ENCODE measurements at regions not wholly inside any gene's neighbourhood (a gene's known extent, or its start where the extent isn't known, plus 50 kb on each side); places are given as distances from the start of the nearest gene placed in this dataset.

DNA sequence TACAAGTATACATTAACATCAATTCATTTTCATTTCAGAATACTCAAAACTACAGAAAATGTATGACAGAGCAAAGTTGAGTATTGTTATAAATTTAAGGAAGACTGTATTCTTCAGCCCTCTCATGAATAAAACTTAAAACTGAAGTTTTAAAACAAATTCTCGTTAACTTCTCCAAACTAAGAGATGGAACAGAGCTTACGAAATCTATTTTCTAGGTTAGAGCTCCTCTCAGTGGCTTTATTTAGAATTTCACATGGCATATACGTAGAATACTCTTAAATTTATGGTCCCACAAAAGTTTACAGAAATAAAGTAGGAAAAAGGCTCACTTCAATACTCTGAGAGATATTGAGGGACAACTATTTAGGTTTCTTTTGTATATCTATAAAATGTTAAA lies 612.1 kb downstream of the KCNJ3 start:
- no peak for DNase-seq
- Histone ChIP-seq H3K9me3 (replicated peaks) (no peaks in the 10 kb centered on the region), H3K36me3 (no peaks in the 10 kb centered on the region), H3K27ac (replicated peaks) (no peak overlapping the region), H3K4me1 (no peaks in the 10 kb centered on the region), H3K27me3 (ENCODE audit: low read depth) (no peaks in the 10 kb centered on the region), H3K4me3 (no peak overlapping the region)
- TF ChIP-seq, protein P1, sequence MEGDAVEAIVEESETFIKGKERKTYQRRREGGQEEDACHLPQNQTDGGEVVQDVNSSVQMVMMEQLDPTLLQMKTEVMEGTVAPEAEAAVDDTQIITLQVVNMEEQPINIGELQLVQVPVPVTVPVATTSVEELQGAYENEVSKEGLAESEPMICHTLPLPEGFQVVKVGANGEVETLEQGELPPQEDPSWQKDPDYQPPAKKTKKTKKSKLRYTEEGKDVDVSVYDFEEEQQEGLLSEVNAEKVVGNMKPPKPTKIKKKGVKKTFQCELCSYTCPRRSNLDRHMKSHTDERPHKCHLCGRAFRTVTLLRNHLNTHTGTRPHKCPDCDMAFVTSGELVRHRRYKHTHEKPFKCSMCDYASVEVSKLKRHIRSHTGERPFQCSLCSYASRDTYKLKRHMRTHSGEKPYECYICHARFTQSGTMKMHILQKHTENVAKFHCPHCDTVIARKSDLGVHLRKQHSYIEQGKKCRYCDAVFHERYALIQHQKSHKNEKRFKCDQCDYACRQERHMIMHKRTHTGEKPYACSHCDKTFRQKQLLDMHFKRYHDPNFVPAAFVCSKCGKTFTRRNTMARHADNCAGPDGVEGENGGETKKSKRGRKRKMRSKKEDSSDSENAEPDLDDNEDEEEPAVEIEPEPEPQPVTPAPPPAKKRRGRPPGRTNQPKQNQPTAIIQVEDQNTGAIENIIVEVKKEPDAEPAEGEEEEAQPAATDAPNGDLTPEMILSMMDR (IDR thresholded peaks at IDR 0.05; ENCODE audit: borderline replicate concordance), result peak; percentile 53
- intact Hi-C loops (cut with micrococcal nuclease), result no loop called here

DNA sequence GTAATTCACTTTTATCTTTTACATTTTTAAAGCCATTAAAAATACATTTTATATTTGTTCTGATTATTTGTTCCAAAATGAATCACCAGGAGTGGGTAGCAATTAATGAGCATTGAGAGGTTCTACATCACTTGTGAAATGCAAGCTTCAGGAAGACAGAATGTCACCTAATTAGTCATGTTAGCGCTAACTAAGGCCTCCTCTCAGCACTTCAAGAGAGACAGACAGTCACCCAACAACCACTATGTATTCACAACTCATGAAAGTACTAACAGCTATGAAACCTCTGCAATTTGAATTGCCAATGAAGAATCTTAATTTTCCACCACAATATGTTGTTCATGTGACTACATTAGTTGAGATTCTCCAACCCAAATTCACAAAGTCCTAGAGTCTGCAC lies 611.0 kb downstream of the KCNJ3 start:
- Histone ChIP-seq H3K36me3 (no peaks in the 10 kb centered on the region), H3K9me3 (replicated peaks) (no peaks in the 10 kb centered on the region), H3K4me3 (no peak overlapping the region), H3K27ac (replicated peaks) (no peak overlapping the region), H3K27me3 (ENCODE audit: low read depth) (no peaks in the 10 kb centered on the region), H3K4me1 (no peaks in the 10 kb centered on the region)
- TF ChIP-seq, protein P1 (IDR thresholded peaks at IDR 0.05; ENCODE audit: borderline replicate concordance), result no peak
- no peak for DNase-seq
- intact Hi-C loops (cut with micrococcal nuclease), result no loop called here

DNA sequence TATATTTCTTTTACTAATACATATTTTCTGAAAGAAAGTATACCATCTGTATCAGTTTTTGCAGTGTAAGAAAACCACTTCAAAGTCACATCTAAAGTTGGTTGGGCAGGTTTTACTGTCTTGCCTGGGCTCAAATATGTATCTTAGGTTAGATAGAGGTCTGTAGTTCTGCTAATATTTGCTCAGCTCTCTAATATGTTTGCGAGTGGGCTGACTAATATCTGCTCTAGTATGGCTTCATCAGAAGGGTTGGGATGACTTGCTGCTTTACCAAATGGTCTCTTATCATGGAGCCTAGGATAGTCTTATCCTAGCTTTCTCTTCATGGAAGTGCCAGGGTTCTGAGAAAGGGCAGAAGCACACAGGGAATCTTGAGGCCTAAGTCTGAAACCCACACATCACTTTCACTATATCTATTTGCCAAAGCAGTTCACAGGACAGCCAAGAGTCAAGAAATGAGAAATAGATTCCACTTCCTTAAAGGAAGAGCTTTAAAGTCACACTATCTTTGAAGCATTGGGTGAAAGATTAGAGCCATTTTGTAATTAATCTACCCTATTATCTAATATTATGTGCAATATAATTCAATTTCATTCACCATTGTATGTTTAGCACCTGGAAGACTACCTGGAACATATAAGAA lies 610.0 kb downstream of the KCNJ3 start:
- TF ChIP-seq, protein P1 (IDR thresholded peaks at IDR 0.05; ENCODE audit: borderline replicate concordance), result no peak
- intact Hi-C loops (cut with micrococcal nuclease), result no loop called here
- no peak for DNase-seq

DNA sequence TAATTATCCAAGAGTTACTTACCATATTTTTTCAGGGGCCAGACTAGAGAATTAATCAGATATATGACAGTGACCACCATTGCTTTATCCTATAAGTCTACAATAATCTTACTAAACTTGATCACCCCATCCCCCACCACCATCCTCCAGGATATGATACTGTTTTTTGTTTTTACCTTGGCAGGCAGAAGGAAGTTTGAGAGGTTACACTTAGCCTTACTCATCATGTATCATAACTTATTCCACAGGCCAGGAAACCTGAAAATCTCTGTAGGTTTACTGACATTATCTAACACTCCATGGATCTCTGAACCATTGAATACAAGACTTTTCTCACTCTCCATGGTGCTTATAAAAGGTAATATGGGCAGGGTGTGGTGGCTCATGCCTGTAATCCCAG lies 602.7 kb downstream of the KCNJ3 start:
- no peaks in the 10 kb centered on the region for H3K4me1 ChIP-seq
- TF ChIP-seq, protein P1 (IDR thresholded peaks at IDR 0.05; ENCODE audit: borderline replicate concordance), result no peak
- no peaks in the 10 kb centered on the region for H3K27me3 ChIP-seq (ENCODE audit: low read depth)
- no peak overlapping the region for H3K27ac ChIP-seq (replicated peaks)
- no peak overlapping the region for H3K4me3 ChIP-seq
- no peaks in the 10 kb centered on the region for H3K9me3 ChIP-seq (replicated peaks)
- intact Hi-C loops (cut with micrococcal nuclease), result no loop called here
- no peaks in the 10 kb centered on the region for H3K36me3 ChIP-seq
- DNase-seq, result no peak

More for the DNA sequence above, 610.0 kb downstream of the KCNJ3 start:
- no peak overlapping the region for H3K27ac ChIP-seq (replicated peaks)
- no peaks in the 10 kb centered on the region for H3K27me3 ChIP-seq (ENCODE audit: low read depth)
- H3K36me3 ChIP-seq, result no peaks in the 10 kb centered on the region
- no peaks in the 10 kb centered on the region for H3K4me1 ChIP-seq
- no peak overlapping the region for H3K4me3 ChIP-seq
- H3K9me3 ChIP-seq (replicated peaks), result no peaks in the 10 kb centered on the region

DNA sequence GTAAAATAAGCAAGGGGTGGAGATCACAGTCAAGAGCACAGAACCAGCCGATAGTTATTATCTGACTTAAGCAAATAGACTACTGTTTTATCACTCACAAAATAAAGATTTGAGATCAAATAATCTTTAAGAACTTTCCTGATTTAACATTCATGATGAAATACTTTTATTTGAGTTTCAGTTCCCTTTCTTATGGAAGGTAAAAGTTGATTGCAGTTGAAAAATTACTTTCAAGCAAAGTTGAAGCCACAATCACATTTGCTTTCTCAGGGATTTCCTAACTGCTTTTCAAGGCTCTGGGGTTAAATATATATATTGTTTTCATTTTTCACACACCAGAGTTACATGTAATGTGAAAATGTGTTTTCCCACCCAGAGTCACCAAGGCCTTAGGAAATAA lies 599.5 kb downstream of the KCNJ3 start:
- TF ChIP-seq, protein P1 (IDR thresholded peaks at IDR 0.05; ENCODE audit: borderline replicate concordance), result no peak
- H3K36me3 ChIP-seq, result no peaks in the 10 kb centered on the region
- no peak overlapping the region for H3K4me3 ChIP-seq
- no peaks in the 10 kb centered on the region for H3K9me3 ChIP-seq (replicated peaks)
- H3K27ac ChIP-seq (replicated peaks), result no peak overlapping the region
- H3K4me1 ChIP-seq, result no peaks in the 10 kb centered on the region
- no peaks in the 10 kb centered on the region for H3K27me3 ChIP-seq (ENCODE audit: low read depth)
- no peak for DNase-seq
- intact Hi-C loops (cut with micrococcal nuclease), result no loop called here

Measured in left ventricle myocardium inferior (tissue), 1 donor.